Endothelial cell (in vitro differentiated cells): ENCODE measurements at regions not wholly inside any gene's neighbourhood (a gene's known extent, or its start where the extent isn't known, plus 50 kb on each side); places are given as distances from the start of the nearest gene placed in this dataset.
"Not testable (repeated sequence)": the region's sequence is repeated elsewhere in the genome, so short reads cannot be mapped to it uniquely, and the experiment has no call there.

ENCODE experiments used
- DNase-seq: peaks from one replicate; pipeline ENCODE4 v3.0.0; 2021; ENCODE audit warnings: low spot score
- H3K27ac Mint-ChIP-seq: one replicate; pipeline ENCODE4 v1.8.0; 2021; ENCODE audit warnings: mixed read lengths, inconsistent platforms; ENCODE audit not compliant: unreplicated experiment
- H3K27me3 Mint-ChIP-seq: one replicate; pipeline ENCODE4 v1.8.0; 2021; ENCODE audit warnings: mild to moderate bottlenecking, moderate library complexity, mixed read lengths, inconsistent platforms; ENCODE audit not compliant: unreplicated experiment
- H3K36me3 Mint-ChIP-seq: one replicate; pipeline ENCODE4 v1.8.0; 2021; ENCODE audit warnings: mild to moderate bottlenecking, low read depth, mixed read lengths, inconsistent platforms; ENCODE audit not compliant: unreplicated experiment
- H3K4me1 Mint-ChIP-seq: one replicate; pipeline ENCODE4 v1.8.0; 2021; ENCODE audit warnings: mild to moderate bottlenecking, mixed read lengths, inconsistent platforms; ENCODE audit not compliant: unreplicated experiment
- H3K4me3 Mint-ChIP-seq: one replicate; pipeline ENCODE4 v1.8.0; 2021; ENCODE audit warnings: mild to moderate bottlenecking, mixed read lengths, inconsistent platforms; ENCODE audit not compliant: unreplicated experiment
- H3K9me3 Mint-ChIP-seq: one replicate; pipeline ENCODE4 v1.8.0; 2021; ENCODE audit warnings: mixed read lengths, inconsistent platforms; ENCODE audit not compliant: unreplicated experiment
- TF ChIP-seq, protein P1 (sequence below): fragments of 200-600 bp; sonication (generic); IDR thresholded peaks from one replicate; pipeline ENCODE4 v1.5.0; 2021; ENCODE audit warnings: antibody characterized with exemption; ENCODE audit not compliant: unreplicated experiment

DNA sequence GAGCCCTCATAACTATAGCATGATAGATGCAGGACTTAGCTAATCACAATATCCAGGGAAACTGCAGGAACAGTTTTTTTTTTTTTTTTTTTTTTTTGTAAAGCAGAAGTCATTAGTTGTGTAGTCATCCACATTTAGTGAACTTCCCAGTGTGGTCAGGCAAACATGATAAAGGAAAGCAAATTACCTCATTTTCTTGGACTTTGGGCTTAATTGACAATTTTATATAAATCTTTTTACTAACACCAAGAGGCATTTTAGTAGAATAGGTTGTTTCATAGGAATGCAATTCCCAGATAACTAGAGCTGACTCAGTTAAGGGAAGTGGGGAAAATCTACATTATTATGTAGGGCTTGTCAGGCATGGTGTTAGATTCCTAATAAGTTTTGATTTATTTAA lies 142.7 kb upstream of the GCFC2 start:
- no peaks in the 10 kb centered on the region for H3K27me3 Mint-ChIP-seq
- peaks cover 8% of the 10 kb centered on the region for H3K36me3 Mint-ChIP-seq
- TF ChIP-seq, protein P1, sequence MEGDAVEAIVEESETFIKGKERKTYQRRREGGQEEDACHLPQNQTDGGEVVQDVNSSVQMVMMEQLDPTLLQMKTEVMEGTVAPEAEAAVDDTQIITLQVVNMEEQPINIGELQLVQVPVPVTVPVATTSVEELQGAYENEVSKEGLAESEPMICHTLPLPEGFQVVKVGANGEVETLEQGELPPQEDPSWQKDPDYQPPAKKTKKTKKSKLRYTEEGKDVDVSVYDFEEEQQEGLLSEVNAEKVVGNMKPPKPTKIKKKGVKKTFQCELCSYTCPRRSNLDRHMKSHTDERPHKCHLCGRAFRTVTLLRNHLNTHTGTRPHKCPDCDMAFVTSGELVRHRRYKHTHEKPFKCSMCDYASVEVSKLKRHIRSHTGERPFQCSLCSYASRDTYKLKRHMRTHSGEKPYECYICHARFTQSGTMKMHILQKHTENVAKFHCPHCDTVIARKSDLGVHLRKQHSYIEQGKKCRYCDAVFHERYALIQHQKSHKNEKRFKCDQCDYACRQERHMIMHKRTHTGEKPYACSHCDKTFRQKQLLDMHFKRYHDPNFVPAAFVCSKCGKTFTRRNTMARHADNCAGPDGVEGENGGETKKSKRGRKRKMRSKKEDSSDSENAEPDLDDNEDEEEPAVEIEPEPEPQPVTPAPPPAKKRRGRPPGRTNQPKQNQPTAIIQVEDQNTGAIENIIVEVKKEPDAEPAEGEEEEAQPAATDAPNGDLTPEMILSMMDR = no peak
- no peaks in the 10 kb centered on the region for H3K4me1 Mint-ChIP-seq
- H3K27ac Mint-ChIP-seq = no peak overlapping the region
- no peak for DNase-seq
- H3K9me3 Mint-ChIP-seq = peaks cover 14% of the 10 kb centered on the region
- H3K4me3 Mint-ChIP-seq = no peak overlapping the region

DNA sequence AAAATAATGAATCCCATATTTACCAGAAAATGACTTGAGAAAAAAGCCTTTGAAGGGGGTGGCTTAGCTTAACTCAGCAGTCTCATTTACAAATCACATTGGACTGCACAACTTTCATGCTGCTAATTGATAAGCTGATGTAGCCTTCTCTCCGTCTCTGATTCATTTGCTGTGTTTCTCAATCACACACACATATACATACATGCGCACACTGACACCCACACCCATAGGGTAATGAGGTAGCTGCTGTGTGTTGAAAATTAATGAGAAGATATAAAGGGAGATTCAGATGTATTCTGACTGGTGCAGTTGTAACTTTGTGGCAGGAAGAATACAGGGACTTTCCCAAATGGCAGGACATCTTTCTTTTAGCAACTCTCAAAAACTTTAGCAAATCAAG lies 141.9 kb upstream of the GCFC2 start:
- DNase-seq = no peak
- no peaks in the 10 kb centered on the region for H3K27me3 Mint-ChIP-seq
- TF ChIP-seq, protein P1 = no peak
- H3K4me3 Mint-ChIP-seq = no peak overlapping the region
- H3K27ac Mint-ChIP-seq = no peak overlapping the region
- peaks cover 14% of the 10 kb centered on the region for H3K9me3 Mint-ChIP-seq
- peaks cover 8% of the 10 kb centered on the region for H3K36me3 Mint-ChIP-seq
- H3K4me1 Mint-ChIP-seq = no peaks in the 10 kb centered on the region

DNA sequence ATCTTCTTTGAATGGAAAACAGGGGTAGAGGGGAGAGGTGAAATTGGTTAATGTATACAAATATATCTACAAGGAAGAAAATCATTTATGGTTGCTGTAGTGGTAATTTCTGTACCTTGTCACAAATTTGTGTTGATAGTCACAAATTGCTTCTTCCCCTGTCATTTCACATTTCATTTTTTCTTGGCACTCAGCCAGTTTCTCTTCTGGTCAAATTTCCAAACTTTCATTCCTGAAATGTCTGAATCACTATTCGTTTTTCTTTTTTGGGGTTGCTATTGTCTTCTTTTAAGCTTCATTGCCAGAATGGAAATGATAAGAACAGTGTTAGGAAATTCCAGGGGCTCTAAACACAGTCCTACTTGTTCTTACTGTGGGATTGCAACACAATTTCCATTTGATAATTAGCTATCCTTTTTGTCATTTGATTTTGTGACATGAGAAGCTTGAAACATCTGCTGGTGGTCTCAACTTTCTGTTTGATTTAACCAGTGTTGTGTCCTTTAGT lies 136.0 kb upstream of the GCFC2 start:
- no peak for DNase-seq
- Mint-ChIP-seq H3K27me3 (no peaks in the 10 kb centered on the region), H3K9me3 (no peaks in the 10 kb centered on the region), H3K4me3 (no peak overlapping the region), H3K27ac (no peak overlapping the region), H3K4me1 (no peaks in the 10 kb centered on the region), H3K36me3 (no peaks in the 10 kb centered on the region)
- TF ChIP-seq, protein P1 = no peak

DNA sequence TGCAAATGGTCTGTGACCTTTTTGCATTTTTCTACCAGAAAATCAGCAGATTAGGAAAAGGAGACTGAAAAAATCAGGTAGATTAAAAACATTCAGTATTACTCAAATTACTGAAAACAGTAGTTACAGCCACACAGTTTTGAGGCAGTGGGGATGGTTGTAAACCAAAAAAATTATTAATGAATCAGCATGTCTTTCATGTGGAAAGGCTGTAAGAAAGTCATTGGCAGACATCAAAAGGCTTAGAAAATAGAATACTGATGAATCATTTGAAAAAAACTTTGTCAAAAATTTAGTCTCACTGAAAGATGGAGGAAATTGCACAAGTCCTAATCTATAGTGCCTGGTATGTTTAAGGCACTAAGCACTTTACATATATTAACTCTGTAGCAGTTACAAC lies 133.9 kb upstream of the GCFC2 start:
- H3K9me3 Mint-ChIP-seq = no peaks in the 10 kb centered on the region
- H3K4me1 Mint-ChIP-seq = no peaks in the 10 kb centered on the region
- no peaks in the 10 kb centered on the region for H3K36me3 Mint-ChIP-seq
- TF ChIP-seq, protein P1 = no peak
- no peak for DNase-seq
- H3K4me3 Mint-ChIP-seq = no peak overlapping the region
- H3K27ac Mint-ChIP-seq = no peak overlapping the region
- no peaks in the 10 kb centered on the region for H3K27me3 Mint-ChIP-seq

DNA sequence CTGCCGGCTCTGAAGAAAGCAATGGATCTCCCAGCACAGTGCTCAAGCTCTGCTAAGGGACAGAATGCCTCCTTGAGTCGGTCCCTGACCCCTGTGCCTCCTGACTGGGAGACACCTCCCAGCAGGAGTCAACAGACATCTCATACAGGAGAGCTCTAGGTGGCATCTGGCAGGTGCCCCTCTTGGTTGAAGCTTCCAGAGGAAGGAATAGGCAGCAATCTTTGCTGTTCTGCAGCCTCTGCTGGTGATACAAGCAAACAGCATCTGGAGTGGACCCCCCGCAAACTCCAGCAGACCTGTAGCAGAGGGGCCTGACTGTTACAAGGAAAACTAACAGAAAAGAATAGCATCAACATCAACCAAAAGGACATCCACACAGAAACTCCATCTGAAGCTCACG lies 123.9 kb upstream of the GCFC2 start:
- not testable (repeated sequence) for H3K27me3 Mint-ChIP-seq, DNase-seq, H3K36me3 Mint-ChIP-seq, H3K4me1 Mint-ChIP-seq, H3K4me3 Mint-ChIP-seq, H3K27ac Mint-ChIP-seq, H3K9me3 Mint-ChIP-seq

DNA sequence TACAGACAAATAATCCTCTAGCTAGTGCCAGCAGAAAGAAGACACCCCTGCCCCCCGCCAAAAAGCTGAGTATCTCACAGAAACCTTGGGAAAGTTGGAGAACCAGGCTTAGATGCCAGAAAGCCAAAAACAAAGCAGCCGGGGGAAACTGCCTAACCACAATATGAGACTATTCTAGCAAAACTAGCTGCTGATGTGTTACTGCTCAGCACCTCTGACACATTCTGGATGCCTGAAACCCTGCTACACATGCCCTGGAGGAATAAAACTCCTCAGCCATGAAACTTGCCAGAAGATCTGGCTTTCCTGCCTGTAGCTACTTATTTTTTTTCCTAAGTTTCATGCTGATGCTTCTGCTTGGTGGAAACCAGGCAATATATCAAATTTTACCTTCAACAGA lies 122.7 kb upstream of the GCFC2 start:
- no peak overlapping the region for H3K4me3 Mint-ChIP-seq
- TF ChIP-seq, protein P1 = no peak
- H3K9me3 Mint-ChIP-seq = no peaks in the 10 kb centered on the region
- no peaks in the 10 kb centered on the region for H3K4me1 Mint-ChIP-seq
- H3K27ac Mint-ChIP-seq = no peak overlapping the region
- no peak for DNase-seq
- H3K36me3 Mint-ChIP-seq = no peaks in the 10 kb centered on the region
- no peaks in the 10 kb centered on the region for H3K27me3 Mint-ChIP-seq
